Esophagus mucosa (tissue), 1 donor: ENCODE measurements at regions not wholly inside any gene's neighbourhood (a gene's known extent, or its start where the extent isn't known, plus 50 kb on each side); places are given as distances from the start of the nearest gene placed in this dataset.
A peak's percentile ranks its signal among the peaks of the same experiment; 100 is the strongest.
"Not testable (repeated sequence)": the region's sequence is repeated elsewhere in the genome, so short reads cannot be mapped to it uniquely, and the experiment has no call there.

ENCODE experiments used
- ATAC-seq: fragments of 200-7000 bp; cut with Tn5 transposase; one replicate; pipeline ENCODE4 v1.9.1; 2020
- donor health status: DM: yes; HTN: yes; CAD: no.

GRCh38 chr3:66812136-66812535 lies 186.0 kb upstream of the KBTBD8 start:
- no peak for ATAC-seq

GRCh38 chr3:66812741-66813140 lies 185.4 kb upstream of the KBTBD8 start:
- ATAC-seq: no peak

GRCh38 chr3:66816090-66816761 lies 181.9 kb upstream of the KBTBD8 start:
- ATAC-seq: peak; percentile 74

- no peak for ATAC-seq
Measured at GRCh38 chr3:66817951-66818557, 180.1 kb upstream of the KBTBD8 start.

GRCh38 chr3:66819993-66820501 lies 178.1 kb upstream of the KBTBD8 start:
- no peak for ATAC-seq

GRCh38 chr3:66822186-66823008 lies 175.7 kb upstream of the KBTBD8 start:
- peak; percentile 90 for ATAC-seq

GRCh38 chr3:66823009-66823397 lies 175.1 kb upstream of the KBTBD8 start:
- ATAC-seq: no peak

- ATAC-seq: no peak
Measured at GRCh38 chr3:66823532-66823931, 174.6 kb upstream of the KBTBD8 start.

GRCh38 chr3:66825375-66825774 lies 172.7 kb upstream of the KBTBD8 start:
- ATAC-seq: no peak

GRCh38 chr3:66827726-66828125 lies 170.4 kb upstream of the KBTBD8 start:
- ATAC-seq: no peak

GRCh38 chr3:66828303-66828702 lies 169.8 kb upstream of the KBTBD8 start:
- ATAC-seq: no peak

GRCh38 chr3:66830301-66830700 lies 167.8 kb upstream of the KBTBD8 start:
- ATAC-seq: no peak

GRCh38 chr3:66831931-66832330 lies 166.2 kb upstream of the KBTBD8 start:
- no peak for ATAC-seq

GRCh38 chr3:66836363-66837152 lies 161.5 kb upstream of the KBTBD8 start:
- no peak for ATAC-seq

GRCh38 chr3:66838704-66839103 lies 159.4 kb upstream of the KBTBD8 start:
- no peak for ATAC-seq

- no peak for ATAC-seq
Measured at GRCh38 chr3:66839508-66839907, 158.6 kb upstream of the KBTBD8 start.

GRCh38 chr3:66842761-66843464 lies 155.2 kb upstream of the KBTBD8 start:
- not testable (repeated sequence) for ATAC-seq

- no peak for ATAC-seq
Measured at GRCh38 chr3:66851894-66852613, 146.1 kb upstream of the KBTBD8 start.

GRCh38 chr3:66854601-66855151 lies 143.4 kb upstream of the KBTBD8 start:
- no peak for ATAC-seq

- ATAC-seq: no peak
Measured at GRCh38 chr3:66856533-66856932, 141.6 kb upstream of the KBTBD8 start.
